Mucosa of descending colon (tissue), 3 donors: ENCODE measurements at regions not wholly inside any gene's neighbourhood (a gene's known extent, or its start where the extent isn't known, plus 50 kb on each side); places are given as distances from the start of the nearest gene placed in this dataset.
A peak's percentile ranks its signal among the peaks of the same experiment; 100 is the strongest.

ENCODE experiments used
- ATAC-seq: fragments of 200-7000 bp; cut with Tn5 transposase; one replicate; pipeline ENCODE4 v1.9.1; 2020; ENCODE audit warnings: mild to moderate bottlenecking, moderate library complexity
- DNase-seq, 3 donors: peaks; one replicate each; pipeline ENCODE4 v3.0.0-alpha.2; 2020
- H3K36me3 ChIP-seq: fragments of 200-600 bp; one replicate; pipeline ENCODE4 v1.8.0; 2021; ENCODE audit warnings: low read depth, mild to moderate bottlenecking
- H3K4me1 ChIP-seq: fragments of 200-600 bp; one replicate; pipeline ENCODE4 v1.8.0; 2021; ENCODE audit warnings: low read depth, mild to moderate bottlenecking
- H3K4me3 ChIP-seq: fragments of 200-600 bp; one replicate; pipeline ENCODE4 v1.8.0; 2021; ENCODE audit warnings: mild to moderate bottlenecking
- H3K9me3 ChIP-seq: fragments of 200-600 bp; one replicate; pipeline ENCODE4 v1.8.0; 2021; ENCODE audit warnings: mild to moderate bottlenecking
- intact Hi-C, 2 donors: fragments of 100-400 bp; cut with DNase I in 1 of 2; cut with micrococcal nuclease in 1 of 2; formaldehyde crosslinking; loops; one replicate each; pipeline versions ENCODE4 v1.11.0 to v1.11.1; 2022; cut with DNase I, micrococcal nuclease
- TF ChIP-seq, protein P1 (sequence below): fragments of 200-600 bp; IDR thresholded peaks from one replicate; pipeline ENCODE4 v1.8.0; 2022; ENCODE audit warnings: antibody characterized with exemption, mild to moderate bottlenecking
- donor health status: DM: no; HTN: no; CAD: no; lungs with moderate emphysema.
- donor health status: DM: no; HTN: no; CAD: no.
- donor health status: DM: no; HTN: yes; CAD: no.

DNA sequence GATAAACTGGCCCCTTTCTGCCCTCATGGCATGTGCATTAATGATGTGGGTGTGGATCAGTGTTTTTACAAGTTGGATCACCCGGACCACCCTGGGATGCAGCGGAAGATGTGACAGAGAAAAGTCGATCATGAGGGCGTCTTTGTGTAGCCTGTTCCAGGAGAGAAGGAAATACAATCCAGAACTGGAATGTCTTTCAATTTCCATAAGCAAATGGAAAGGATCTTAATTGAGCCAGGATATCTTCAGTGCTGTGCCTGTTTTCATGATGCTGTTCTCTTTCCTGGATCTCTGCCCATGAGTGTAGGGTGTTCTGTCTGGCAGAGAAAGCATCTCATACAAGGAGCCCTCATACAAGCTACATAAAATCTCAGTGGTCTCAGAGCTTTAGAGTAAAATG lies 481.4 kb downstream of the XYLT1 start:
- intact Hi-C loops = no loop called here

DNA sequence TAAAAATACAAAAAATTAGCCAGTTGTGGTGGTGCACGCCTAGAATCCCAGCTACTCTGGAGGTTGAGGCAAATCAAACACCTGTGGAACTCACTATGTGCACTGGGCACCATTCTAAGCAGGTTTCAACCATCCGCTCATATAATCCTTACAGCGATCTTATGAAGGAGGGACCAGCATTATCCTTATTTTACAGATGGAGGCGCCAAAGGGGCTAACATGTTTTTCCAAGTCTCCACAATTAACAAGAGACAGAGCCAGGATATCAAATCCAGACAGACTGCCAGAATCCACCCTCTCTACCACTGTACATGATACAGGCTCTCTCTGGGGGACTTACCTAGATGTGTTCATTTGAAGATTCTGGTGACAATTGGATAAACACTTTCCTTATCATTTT lies 479.0 kb downstream of the XYLT1 start:
- ATAC-seq (no peak), DNase-seq (no peak)
- intact Hi-C loops = no loop called here
- Histone ChIP-seq H3K9me3 (no peaks in the 10 kb centered on the region), H3K4me3 (no peak overlapping the region), H3K36me3 (no peaks in the 10 kb centered on the region), H3K4me1 (no peaks in the 10 kb centered on the region)
- TF ChIP-seq, protein P1, sequence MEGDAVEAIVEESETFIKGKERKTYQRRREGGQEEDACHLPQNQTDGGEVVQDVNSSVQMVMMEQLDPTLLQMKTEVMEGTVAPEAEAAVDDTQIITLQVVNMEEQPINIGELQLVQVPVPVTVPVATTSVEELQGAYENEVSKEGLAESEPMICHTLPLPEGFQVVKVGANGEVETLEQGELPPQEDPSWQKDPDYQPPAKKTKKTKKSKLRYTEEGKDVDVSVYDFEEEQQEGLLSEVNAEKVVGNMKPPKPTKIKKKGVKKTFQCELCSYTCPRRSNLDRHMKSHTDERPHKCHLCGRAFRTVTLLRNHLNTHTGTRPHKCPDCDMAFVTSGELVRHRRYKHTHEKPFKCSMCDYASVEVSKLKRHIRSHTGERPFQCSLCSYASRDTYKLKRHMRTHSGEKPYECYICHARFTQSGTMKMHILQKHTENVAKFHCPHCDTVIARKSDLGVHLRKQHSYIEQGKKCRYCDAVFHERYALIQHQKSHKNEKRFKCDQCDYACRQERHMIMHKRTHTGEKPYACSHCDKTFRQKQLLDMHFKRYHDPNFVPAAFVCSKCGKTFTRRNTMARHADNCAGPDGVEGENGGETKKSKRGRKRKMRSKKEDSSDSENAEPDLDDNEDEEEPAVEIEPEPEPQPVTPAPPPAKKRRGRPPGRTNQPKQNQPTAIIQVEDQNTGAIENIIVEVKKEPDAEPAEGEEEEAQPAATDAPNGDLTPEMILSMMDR = no peak

More for the DNA sequence above, 481.4 kb downstream of the XYLT1 start:
- TF ChIP-seq, protein P1 = no peak
- DNase-seq (no peak), ATAC-seq (no peak)
- Histone ChIP-seq H3K4me1 (no peaks in the 10 kb centered on the region), H3K4me3 (no peak overlapping the region), H3K36me3 (no peaks in the 10 kb centered on the region), H3K9me3 (no peaks in the 10 kb centered on the region)

DNA sequence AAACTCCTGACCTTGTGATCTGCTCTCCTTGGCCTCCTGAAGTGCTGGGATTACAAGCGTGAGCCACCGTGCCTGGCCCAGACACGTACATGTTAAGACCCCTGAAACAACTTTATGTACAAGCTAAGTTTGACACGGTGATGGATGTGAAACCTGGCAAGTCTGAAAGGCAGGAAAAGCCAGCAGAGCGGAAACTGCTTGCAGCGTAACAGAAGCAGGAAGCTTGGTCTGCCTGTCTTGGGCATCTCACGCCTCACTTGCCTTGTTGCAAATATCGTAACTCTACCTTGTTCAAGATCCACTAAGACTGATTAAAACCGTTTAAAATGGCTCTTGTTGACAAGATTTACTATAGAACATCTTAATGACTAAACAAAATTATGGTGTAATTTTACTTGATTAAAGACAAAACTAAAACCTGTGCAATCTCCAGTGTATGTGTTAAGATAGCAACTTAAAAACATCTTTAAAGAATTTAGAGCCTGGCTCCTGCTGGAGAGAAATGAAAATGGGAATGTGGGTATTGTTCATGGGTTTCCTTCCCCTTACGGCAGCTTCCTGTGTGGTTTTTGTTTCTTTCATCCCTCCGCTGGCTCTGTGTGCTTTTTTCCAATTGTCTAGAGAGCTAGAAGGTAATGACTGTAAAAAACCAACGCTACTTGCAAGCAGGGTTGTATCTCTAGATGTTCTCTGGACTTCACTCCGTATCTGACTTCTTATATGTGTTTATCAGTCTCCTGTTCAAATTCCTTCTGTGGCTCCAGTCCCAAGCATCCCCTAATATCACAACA lies 477.6 kb downstream of the XYLT1 start:
- ATAC-seq (peak; percentile 41), DNase-seq (no peak)
- intact Hi-C loops = no loop called here
- no peaks in the 10 kb centered on the region for H3K4me1 ChIP-seq
- no peak overlapping the region for H3K4me3 ChIP-seq
- TF ChIP-seq, protein P1 = no peak
- H3K36me3 ChIP-seq = no peaks in the 10 kb centered on the region
- H3K9me3 ChIP-seq = no peaks in the 10 kb centered on the region

DNA sequence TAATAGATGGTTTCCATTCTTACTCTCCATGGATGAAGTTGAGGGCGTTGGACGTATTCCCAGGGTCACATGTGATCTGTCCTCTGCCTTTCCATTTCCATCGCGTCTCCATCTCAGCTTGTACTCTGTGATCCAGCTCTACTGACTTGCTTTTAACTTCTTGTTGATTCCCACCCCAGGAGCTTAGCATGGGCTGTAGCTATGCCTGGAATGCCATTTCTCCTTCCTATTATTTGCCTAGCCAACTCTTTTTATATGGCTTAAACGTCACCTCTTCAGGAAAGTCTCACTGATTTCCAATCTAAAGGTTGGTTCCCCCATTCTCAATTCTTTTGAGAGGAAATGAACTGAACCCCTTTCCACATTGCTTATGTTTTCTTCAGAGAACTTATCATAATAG lies 475.9 kb downstream of the XYLT1 start:
- no peaks in the 10 kb centered on the region for H3K36me3 ChIP-seq
- DNase-seq = no peak
- H3K4me1 ChIP-seq = no peaks in the 10 kb centered on the region
- no peak overlapping the region for H3K4me3 ChIP-seq
- intact Hi-C loops = no loop called here
- H3K9me3 ChIP-seq = no peaks in the 10 kb centered on the region
- TF ChIP-seq, protein P1 = no peak
- no peak for ATAC-seq

DNA sequence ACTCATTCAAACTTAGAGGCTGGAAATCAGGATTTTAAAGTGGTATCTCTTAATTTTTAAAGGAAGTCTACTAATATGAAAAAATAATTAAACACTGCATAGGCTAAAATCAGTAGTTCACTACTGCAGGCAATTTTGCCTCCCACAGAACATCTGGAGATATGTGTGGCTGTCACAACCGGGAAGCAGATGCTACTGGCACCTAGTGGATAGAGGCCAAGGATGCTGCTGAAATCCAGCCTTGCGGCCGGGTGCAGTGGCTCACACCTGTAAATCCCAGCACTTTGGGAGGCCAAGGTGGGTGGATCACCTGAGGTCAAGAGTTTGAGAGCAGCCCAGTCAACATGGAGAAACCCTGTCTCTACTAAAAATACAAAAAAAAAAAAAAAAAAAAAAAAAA lies 473.9 kb downstream of the XYLT1 start:
- Histone ChIP-seq H3K4me3 (no peak overlapping the region), H3K36me3 (no peaks in the 10 kb centered on the region), H3K9me3 (no peaks in the 10 kb centered on the region), H3K4me1 (no peaks in the 10 kb centered on the region)
- TF ChIP-seq, protein P1 = no peak
- DNase-seq = no peak
- intact Hi-C loops = no loop called here
- no peak for ATAC-seq
